C4-2B (cell line): ENCODE measurements at regions not wholly inside any gene's neighbourhood (a gene's known extent, or its start where the extent isn't known, plus 50 kb on each side); places are given as distances from the start of the nearest gene placed in this dataset.

ENCODE experiments used
- ZFX ChIP-seq: fragments of 450-650 bp; IDR thresholded peaks from 2 replicates; pipeline ENCODE4 v1.6.1; 2017
- TF ChIP-seq, protein P1 (sequence below): fragments of 450-650 bp; conservative IDR thresholded peaks from 2 replicates; pipeline ENCODE4 v1.5.1; 2017; ENCODE audit warnings: mild to moderate bottlenecking

DNA sequence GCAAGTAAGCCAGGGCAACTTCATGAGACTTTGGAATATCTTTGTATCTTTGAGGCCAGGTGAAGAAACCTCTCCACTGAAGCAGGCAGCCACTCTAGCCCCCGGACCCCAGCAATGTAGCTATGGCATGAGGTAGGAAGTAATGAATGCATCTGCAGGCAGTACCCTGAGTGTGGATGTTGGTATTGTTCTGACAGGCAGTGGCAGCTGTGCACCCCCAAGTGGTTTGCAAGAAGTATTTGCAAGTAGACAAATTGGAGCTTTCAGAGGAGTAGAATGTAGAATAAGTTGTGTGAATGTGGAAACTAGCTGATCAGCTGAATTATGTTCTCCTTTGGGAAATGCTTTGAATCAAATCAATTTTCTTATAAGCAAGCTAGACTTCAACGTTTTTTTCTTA lies 194.4 kb upstream of the PGR start:
- TF ChIP-seq, protein P1, sequence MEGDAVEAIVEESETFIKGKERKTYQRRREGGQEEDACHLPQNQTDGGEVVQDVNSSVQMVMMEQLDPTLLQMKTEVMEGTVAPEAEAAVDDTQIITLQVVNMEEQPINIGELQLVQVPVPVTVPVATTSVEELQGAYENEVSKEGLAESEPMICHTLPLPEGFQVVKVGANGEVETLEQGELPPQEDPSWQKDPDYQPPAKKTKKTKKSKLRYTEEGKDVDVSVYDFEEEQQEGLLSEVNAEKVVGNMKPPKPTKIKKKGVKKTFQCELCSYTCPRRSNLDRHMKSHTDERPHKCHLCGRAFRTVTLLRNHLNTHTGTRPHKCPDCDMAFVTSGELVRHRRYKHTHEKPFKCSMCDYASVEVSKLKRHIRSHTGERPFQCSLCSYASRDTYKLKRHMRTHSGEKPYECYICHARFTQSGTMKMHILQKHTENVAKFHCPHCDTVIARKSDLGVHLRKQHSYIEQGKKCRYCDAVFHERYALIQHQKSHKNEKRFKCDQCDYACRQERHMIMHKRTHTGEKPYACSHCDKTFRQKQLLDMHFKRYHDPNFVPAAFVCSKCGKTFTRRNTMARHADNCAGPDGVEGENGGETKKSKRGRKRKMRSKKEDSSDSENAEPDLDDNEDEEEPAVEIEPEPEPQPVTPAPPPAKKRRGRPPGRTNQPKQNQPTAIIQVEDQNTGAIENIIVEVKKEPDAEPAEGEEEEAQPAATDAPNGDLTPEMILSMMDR, result peak; percentile 45
- TF ChIP-seq ZFX, result no peak
